ENCODE measurements at regions not wholly inside any gene's neighbourhood (a gene's known extent, or its start where the extent isn't known, plus 50 kb on each side); places are given as distances from the start of the nearest gene placed in this dataset.

- intact Hi-C loops (cut with micrococcal nuclease): no loop called here
- no peak for DNase-seq
Measured at GRCh38 chr13:68107667-68108066, 877.5 kb upstream of the PCDH9 start.

DNA sequence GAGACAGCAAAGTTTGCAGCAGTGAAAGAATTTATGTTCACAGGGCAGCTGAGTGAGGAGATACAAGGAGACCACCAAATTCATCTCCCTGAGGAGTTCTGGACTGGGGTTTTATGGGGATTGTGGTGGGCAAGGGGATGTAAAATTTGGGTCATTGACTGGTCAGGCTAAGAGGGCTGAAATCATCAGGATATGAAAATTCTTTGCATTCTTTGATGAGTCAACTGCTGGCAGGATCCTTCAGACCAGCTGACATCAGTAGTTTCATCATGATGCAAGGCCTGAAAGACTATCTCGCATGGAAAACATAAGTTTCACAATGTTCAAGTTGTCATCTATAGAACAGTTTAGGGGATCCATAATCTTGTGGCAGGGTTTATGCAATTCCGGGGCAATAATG lies 869.5 kb upstream of the PCDH9 start:
- no peak overlapping the region for H3K4me3 ChIP-seq
- no peaks in the 10 kb centered on the region for H3K27me3 ChIP-seq (ENCODE audit: low read depth)
- H3K9me3 ChIP-seq (replicated peaks): no peaks in the 10 kb centered on the region
- H3K27ac ChIP-seq (replicated peaks): no peak overlapping the region
- intact Hi-C loops (cut with micrococcal nuclease): no loop called here
- H3K4me1 ChIP-seq: no peaks in the 10 kb centered on the region
- TF ChIP-seq, protein P1, sequence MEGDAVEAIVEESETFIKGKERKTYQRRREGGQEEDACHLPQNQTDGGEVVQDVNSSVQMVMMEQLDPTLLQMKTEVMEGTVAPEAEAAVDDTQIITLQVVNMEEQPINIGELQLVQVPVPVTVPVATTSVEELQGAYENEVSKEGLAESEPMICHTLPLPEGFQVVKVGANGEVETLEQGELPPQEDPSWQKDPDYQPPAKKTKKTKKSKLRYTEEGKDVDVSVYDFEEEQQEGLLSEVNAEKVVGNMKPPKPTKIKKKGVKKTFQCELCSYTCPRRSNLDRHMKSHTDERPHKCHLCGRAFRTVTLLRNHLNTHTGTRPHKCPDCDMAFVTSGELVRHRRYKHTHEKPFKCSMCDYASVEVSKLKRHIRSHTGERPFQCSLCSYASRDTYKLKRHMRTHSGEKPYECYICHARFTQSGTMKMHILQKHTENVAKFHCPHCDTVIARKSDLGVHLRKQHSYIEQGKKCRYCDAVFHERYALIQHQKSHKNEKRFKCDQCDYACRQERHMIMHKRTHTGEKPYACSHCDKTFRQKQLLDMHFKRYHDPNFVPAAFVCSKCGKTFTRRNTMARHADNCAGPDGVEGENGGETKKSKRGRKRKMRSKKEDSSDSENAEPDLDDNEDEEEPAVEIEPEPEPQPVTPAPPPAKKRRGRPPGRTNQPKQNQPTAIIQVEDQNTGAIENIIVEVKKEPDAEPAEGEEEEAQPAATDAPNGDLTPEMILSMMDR (IDR thresholded peaks at IDR 0.05; ENCODE audit: borderline replicate concordance): no peak
- no peak for DNase-seq
- no peaks in the 10 kb centered on the region for H3K36me3 ChIP-seq

More at GRCh38 chr13:68107667-68108066, 877.5 kb upstream of the PCDH9 start:
- H3K4me1 ChIP-seq: no peaks in the 10 kb centered on the region
- no peak overlapping the region for H3K27ac ChIP-seq (replicated peaks)
- TF ChIP-seq, protein P1 (IDR thresholded peaks at IDR 0.05; ENCODE audit: borderline replicate concordance): no peak
- H3K9me3 ChIP-seq (replicated peaks): peaks cover 46% of the 10 kb centered on the region
- H3K27me3 ChIP-seq (ENCODE audit: low read depth): no peaks in the 10 kb centered on the region
- no peak overlapping the region for H3K4me3 ChIP-seq
- H3K36me3 ChIP-seq: no peaks in the 10 kb centered on the region

DNA sequence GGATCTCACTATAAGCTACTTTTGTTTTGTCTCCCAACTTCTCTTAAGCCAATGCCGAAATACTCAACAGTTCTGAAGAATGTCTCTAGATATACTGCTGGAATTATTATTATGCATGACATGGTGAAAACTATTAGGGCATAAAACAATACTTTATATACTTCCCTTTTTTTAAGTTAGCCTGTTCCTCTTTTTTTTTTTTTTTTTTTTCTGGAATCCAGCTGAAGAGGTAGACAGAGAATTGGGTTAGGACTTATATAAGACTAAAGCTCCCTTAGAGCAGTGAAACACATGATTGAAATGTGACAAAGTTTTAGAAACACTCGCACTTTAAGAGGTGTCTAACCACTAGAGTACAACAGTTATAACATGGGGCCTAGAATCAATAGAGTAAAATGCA lies 850.9 kb upstream of the PCDH9 start:
- Histone ChIP-seq H3K36me3 (no peaks in the 10 kb centered on the region), H3K9me3 (replicated peaks) (peaks cover 8% of the 10 kb centered on the region), H3K4me3 (no peak overlapping the region), H3K4me1 (no peaks in the 10 kb centered on the region), H3K27me3 (ENCODE audit: low read depth) (no peaks in the 10 kb centered on the region), H3K27ac (replicated peaks) (no peak overlapping the region)
- intact Hi-C loops (cut with micrococcal nuclease): no loop called here
- TF ChIP-seq, protein P1 (IDR thresholded peaks at IDR 0.05; ENCODE audit: borderline replicate concordance): no peak
- DNase-seq: no peak

DNA sequence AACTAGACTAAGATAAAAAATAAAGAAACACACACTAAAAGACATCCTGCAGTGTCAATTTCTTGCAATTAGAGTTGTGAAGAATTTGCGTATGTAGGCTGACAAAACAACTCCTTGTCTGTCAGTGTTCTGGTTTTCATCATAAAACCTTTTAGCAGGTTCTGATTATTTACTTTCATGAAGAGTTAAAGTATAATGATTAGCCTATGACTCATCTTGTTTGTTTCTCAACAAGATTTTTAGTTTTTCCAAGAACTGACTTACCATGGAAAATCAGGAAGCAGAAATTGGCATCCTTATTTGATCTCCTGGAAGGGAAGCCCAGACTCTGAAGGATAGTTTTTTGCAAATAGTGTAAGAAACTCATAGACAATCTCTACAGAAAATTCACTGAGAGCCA lies 848.7 kb upstream of the PCDH9 start:
- intact Hi-C loops (cut with micrococcal nuclease): no loop called here
- H3K9me3 ChIP-seq (replicated peaks): no peaks in the 10 kb centered on the region
- H3K36me3 ChIP-seq: no peaks in the 10 kb centered on the region
- no peaks in the 10 kb centered on the region for H3K27me3 ChIP-seq (ENCODE audit: low read depth)
- no peak overlapping the region for H3K27ac ChIP-seq (replicated peaks)
- DNase-seq: no peak
- TF ChIP-seq, protein P1 (IDR thresholded peaks at IDR 0.05; ENCODE audit: borderline replicate concordance): no peak
- no peak overlapping the region for H3K4me3 ChIP-seq
- no peaks in the 10 kb centered on the region for H3K4me1 ChIP-seq

GRCh38 chr13:68078469-68078868 lies 848.3 kb upstream of the PCDH9 start:
- intact Hi-C loops (cut with micrococcal nuclease): no loop called here
- no peaks in the 10 kb centered on the region for H3K36me3 ChIP-seq
- H3K27me3 ChIP-seq (ENCODE audit: low read depth): no peaks in the 10 kb centered on the region
- H3K27ac ChIP-seq (replicated peaks): no peak overlapping the region
- TF ChIP-seq, protein P1 (IDR thresholded peaks at IDR 0.05; ENCODE audit: borderline replicate concordance): no peak
- H3K4me3 ChIP-seq: no peak overlapping the region
- H3K9me3 ChIP-seq (replicated peaks): no peaks in the 10 kb centered on the region
- DNase-seq: no peak
- H3K4me1 ChIP-seq: no peaks in the 10 kb centered on the region

DNA sequence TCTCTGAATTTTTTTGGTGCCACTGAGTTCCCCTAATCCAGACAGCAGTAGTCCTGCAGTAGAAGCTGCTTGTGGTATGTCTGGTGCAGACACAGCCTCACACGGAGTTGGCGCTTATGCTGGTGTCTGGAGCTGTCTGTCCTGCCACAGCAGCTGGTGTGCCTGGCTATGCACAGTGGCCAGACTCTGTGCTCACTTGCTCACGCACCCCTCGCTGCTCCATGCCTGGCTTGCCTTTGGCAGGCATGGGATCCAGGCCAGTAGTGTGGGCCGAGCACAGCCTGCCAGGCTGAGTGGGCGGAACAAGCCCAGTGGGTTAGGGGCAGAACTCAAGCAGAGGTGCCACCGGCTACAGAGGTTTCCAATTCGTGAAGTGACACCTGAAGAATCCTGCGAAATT lies 845.9 kb upstream of the PCDH9 start:
- Histone ChIP-seq H3K9me3 (replicated peaks) (no peaks in the 10 kb centered on the region), H3K36me3 (no peaks in the 10 kb centered on the region), H3K27ac (replicated peaks) (no peak overlapping the region), H3K27me3 (ENCODE audit: low read depth) (no peaks in the 10 kb centered on the region), H3K4me3 (no peak overlapping the region), H3K4me1 (no peaks in the 10 kb centered on the region)
- no peak for DNase-seq
- TF ChIP-seq, protein P1 (IDR thresholded peaks at IDR 0.05; ENCODE audit: borderline replicate concordance): no peak
- intact Hi-C loops (cut with micrococcal nuclease): no loop called here
